Endothelial cell of umbilical vein (primary cell): ENCODE measurements at regions not wholly inside any gene's neighbourhood (a gene's known extent, or its start where the extent isn't known, plus 50 kb on each side); places are given as distances from the start of the nearest gene placed in this dataset.

Source experiments
- BruUV-seq: library from RNA; stranded (reverse); fragments of 400-500 nt; replicated peaks from 2 replicates; lab custom pipeline; 2021; lab: Mats Ljungman, UMichigan
- CTCF ChIA-PET: fragments of 300-600, 350-600 bp; sonication (Branson Sonifier 250); formaldehyde crosslinking; loops from one replicate; lab custom pipeline; 2021; ENCODE audit warnings: antibody characterized with exemption, inconsistent platforms; lab: Charles Lee
- POLR2A ChIA-PET: fragments of 300-600, 350-600 bp; sonication (Branson Sonifier 250); formaldehyde crosslinking; loops from one replicate; lab custom pipeline; 2021; ENCODE audit warnings: antibody characterized with exemption, inconsistent platforms; lab: Charles Lee
- DNase-seq: peaks from one replicate; pipeline ENCODE4 v3.0.0-alpha.2; 2011; ENCODE audit warnings: low read depth, low spot score
- FAIRE-seq: peaks from 2 replicates; lab custom pipeline; 2011; peaks lifted over from hg19 to GRCh38; lab: Jason Lieb, UNC
- H2AFZ ChIP-seq: 2 replicates; pipeline ENCODE4 v1.6.0; 2012; ENCODE audit warnings: low read depth, low read length, control low read depth, inconsistent platforms
- H3K27ac ChIP-seq: 2 replicates; pipeline ENCODE4 v1.5.1; 2011; ENCODE audit warnings: low read depth, mild to moderate bottlenecking, control low read depth, low read length, moderate library complexity; ENCODE audit not compliant: insufficient read depth
- H3K27me3 ChIP-seq, 2 experiments: 2 replicates each; pipeline versions ENCODE4 v1.6.0 to v1.6.1; 2011; ENCODE audit warnings: low read length in 2 of 2, mixed read lengths in 1 of 2; ENCODE audit not compliant: control insufficient read depth in 2 of 2, insufficient read depth in 2 of 2
- H3K36me3 ChIP-seq, 2 experiments: 2 replicates in 1 of 2; 3 replicates in 1 of 2; pipeline ENCODE4 v1.5.1; 2011; ENCODE audit warnings: low read length in 2 of 2, mild to moderate bottlenecking in 1 of 2, moderate library complexity in 1 of 2; ENCODE audit not compliant: control insufficient read depth in 2 of 2, insufficient read depth in 2 of 2; ENCODE audit errors: extremely low read depth in 1 of 2
- H3K4me1 ChIP-seq: 3 replicates; pipeline ENCODE4 v1.5.1; 2011; ENCODE audit warnings: mild to moderate bottlenecking, low read length; ENCODE audit not compliant: control insufficient read depth, insufficient read depth; ENCODE audit errors: extremely low read depth
- H3K4me2 ChIP-seq: 2 replicates; pipeline ENCODE4 v1.6.1; 2011; ENCODE audit warnings: low read length, control low read depth, mixed read lengths; ENCODE audit not compliant: insufficient read depth
- H3K4me3 ChIP-seq, 3 experiments: fragments of 200-600 bp in 1 of 3; sonication (generic), shearing (Covaris generic) in 1 of 3; replicated peaks in 1 of 3; 2 replicates each; pipeline ENCODE4 v1.5.1; 2011 to 2016; ENCODE audit warnings: control low read depth in 3 of 3, low read length in 3 of 3, mild to moderate bottlenecking in 2 of 3, inconsistent platforms in 1 of 3, low read depth in 1 of 3, moderate library complexity in 1 of 3; ENCODE audit not compliant: insufficient read depth in 1 of 3
- H3K79me2 ChIP-seq: 2 replicates; pipeline ENCODE4 v1.6.0; 2012; ENCODE audit warnings: low read length, inconsistent platforms; ENCODE audit not compliant: control insufficient read depth, insufficient read depth
- H3K9ac ChIP-seq: replicated peaks from 2 replicates; pipeline ENCODE3; 2011; ENCODE audit warnings: low read length, control low read depth; ENCODE audit not compliant: insufficient read depth; ENCODE audit errors: extremely low read depth
- H3K9me1 ChIP-seq: replicated peaks from 3 replicates; pipeline ENCODE4 v1.6.0; 2011; ENCODE audit warnings: mild to moderate bottlenecking, low read length; ENCODE audit not compliant: control insufficient read depth, insufficient read depth; ENCODE audit errors: extremely low read depth
- H3K9me3 ChIP-seq: replicated peaks from 2 replicates; pipeline ENCODE4 v1.5.1; 2012; ENCODE audit warnings: low read length, inconsistent platforms; ENCODE audit not compliant: control insufficient read depth, insufficient read depth
- H4K20me1 ChIP-seq: replicated peaks from 2 replicates; pipeline ENCODE3; 2011; ENCODE audit warnings: mild to moderate bottlenecking, low read length; ENCODE audit not compliant: control insufficient read depth, insufficient read depth; ENCODE audit errors: extremely low read depth
- GATA2 ChIP-seq: IDR thresholded peaks from 2 replicates; pipeline ENCODE4 v1.7.0; 2011; ENCODE audit warnings: low read depth, mild to moderate bottlenecking, moderate library complexity, mixed read lengths, low read length; ENCODE audit not compliant: insufficient read length, insufficient read depth
- JUN ChIP-seq: IDR thresholded peaks from 2 replicates; pipeline ENCODE4 v1.6.1; 2011; ENCODE audit warnings: borderline replicate concordance, low read depth; ENCODE audit not compliant: insufficient read length, insufficient read depth
- MYC ChIP-seq: IDR thresholded peaks from one replicate; pipeline ENCODE4 v1.6.1; 2011; ENCODE audit warnings: mild to moderate bottlenecking, low read depth, low read length
- POLR2AphosphoS5 ChIP-seq: IDR thresholded peaks from 2 replicates; pipeline ENCODE4 v1.6.1; 2012; ENCODE audit warnings: low read depth, mild to moderate bottlenecking, control low read depth, low read length, moderate library complexity; ENCODE audit not compliant: insufficient read depth
- dilution Hi-C: fragments of 300-500 bp; cut with MboI; formaldehyde crosslinking; loops from one replicate; pipeline ENCODE4 v1.15.0; 2019; ENCODE audit warnings: low sequenced_read_pairs; ENCODE audit not compliant: extremely low pct_ligation_motif_present
- intact Hi-C: fragments of 100-400 bp; cut with micrococcal nuclease; formaldehyde crosslinking; loops from one replicate; pipeline ENCODE4 v1.10.0; 2022

DNA sequence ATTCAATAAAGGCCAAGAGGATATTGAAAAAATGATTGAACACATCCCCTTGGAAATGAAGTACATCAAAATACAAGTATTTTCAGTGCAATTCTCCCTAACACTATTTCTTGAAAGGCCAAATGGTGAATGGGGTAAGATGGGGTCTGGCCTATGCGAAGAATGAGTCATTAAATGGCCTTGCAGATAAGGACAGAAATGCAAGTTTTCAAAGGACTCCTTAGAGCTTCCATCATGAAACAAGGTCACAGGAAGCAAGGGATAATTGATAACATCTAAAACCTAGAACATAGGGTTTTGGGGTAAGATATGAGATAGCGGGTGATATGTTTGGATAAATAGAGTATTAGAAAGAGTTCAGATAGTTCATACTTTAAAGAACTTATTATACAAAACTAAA lies 109.3 kb upstream of the ABCB5 start:
- intact Hi-C loops: loop anchor here (2.0 kb wide), 1 partner anchor 797 kb away; the partner anchor contains the start of gene POLR1F
- Histone ChIP-seq H3K9me1 (no peaks in the 10 kb centered on the region), H3K4me2 (peak overlapping the region; percentile 30), H3K9ac (no peak overlapping the region), H3K4me3 (no peak overlapping the region), H3K36me3 (no peaks in the 10 kb centered on the region), H3K27ac (no peak overlapping the region), H3K79me2 (no peaks in the 10 kb centered on the region), H3K27me3 (no peaks in the 10 kb centered on the region), H4K20me1 (no peaks in the 10 kb centered on the region), H2AFZ (no peak overlapping the region), H3K9me3 (no peaks in the 10 kb centered on the region), H3K4me1 (peaks cover 25% of the 10 kb centered on the region)
- POLR2A ChIA-PET: no interaction called here
- dilution Hi-C loops: no loop called here
- TF ChIP-seq POLR2AphosphoS5 (no peak), GATA2 (peak; percentile 49)
- CTCF ChIA-PET: interaction anchor here (1.5 kb wide), 1 partner anchor 92 kb away, joined by 6 read pairs; no protein-coding TSS in a partner anchor
- no TSS peak for BruUV-seq
- DNase-seq (no peak), FAIRE-seq (no peak)

- ChIA-PET CTCF (interaction anchor here (1.5 to 2.2 kb wide), 2 partner anchors 90 to 91 kb away, joined by 6 to 26 read pairs; no protein-coding TSS in a partner anchor), POLR2A (no interaction called here)
- no TSS peak for BruUV-seq
- DNase-seq (peak; percentile 62), FAIRE-seq (peak; percentile 77)
- dilution Hi-C loops: no loop called here
- peak overlapping the region; percentile 59 for H3K27ac ChIP-seq
- no peaks in the 10 kb centered on the region for H3K79me2 ChIP-seq
- H3K4me3 ChIP-seq: no peak overlapping the region
- no peaks in the 10 kb centered on the region for H3K9me1 ChIP-seq
- H3K27me3 ChIP-seq: no peaks in the 10 kb centered on the region
- H3K4me2 ChIP-seq: peak overlapping the region; percentile 38
- intact Hi-C loops: loop anchor here (2.0 kb wide), 1 partner anchor 798 kb away; the partner anchor contains the start of gene POLR1F
- peaks cover 25% of the 10 kb centered on the region for H3K4me1 ChIP-seq
- no peaks in the 10 kb centered on the region for H3K36me3 ChIP-seq
- TF ChIP-seq MYC (no peak), GATA2 (peak; percentile 54), JUN (peak; percentile 35), POLR2AphosphoS5 (no peak)
- no peaks in the 10 kb centered on the region for H4K20me1 ChIP-seq
- peak overlapping the region; percentile 6 for H3K9ac ChIP-seq
- H3K9me3 ChIP-seq: no peaks in the 10 kb centered on the region
- H2AFZ ChIP-seq: no peak overlapping the region
Measured at GRCh38 chr7:20507157-20507556, 108.3 kb upstream of the ABCB5 start.
